GM18951 (cell line): ENCODE measurements at regions not wholly inside any gene's neighbourhood (a gene's known extent, or its start where the extent isn't known, plus 50 kb on each side); places are given as distances from the start of the nearest gene placed in this dataset.
"Not testable (repeated sequence)": the region's sequence is repeated elsewhere in the genome, so short reads cannot be mapped to it uniquely, and the experiment has no call there.

Source experiments
- POLR2A ChIP-seq: IDR thresholded peaks from 4 replicates; pipeline ENCODE4 v1.6.1; 2011; ENCODE audit warnings: mild to moderate bottlenecking; ENCODE audit not compliant: insufficient read length, insufficient read depth; ENCODE audit errors: extremely low read depth
- in situ Hi-C: fragments of 300-500 bp; cut with MboI; formaldehyde crosslinking; loops from one replicate; pipeline ENCODE4 v1.12.0; 2022; ENCODE audit warnings: low sequenced_read_pairs, mixed read lengths, inconsistent platforms; ENCODE audit not compliant: unreplicated experiment

- in situ Hi-C loops: not testable (repeated sequence)
Measured at GRCh38 chr1:120941066-120941465, 51.5 kb downstream of the PPIAL4A start.

- in situ Hi-C loops: not testable (repeated sequence)
Measured at GRCh38 chr1:120941836-120942217, 52.3 kb downstream of the PPIAL4A start.

- peak; percentile 65 for TF ChIP-seq POLR2A
- in situ Hi-C loops: not testable (repeated sequence)
Measured at GRCh38 chr1:120942218-120942944, 52.8 kb downstream of the PPIAL4A start.

GRCh38 chr1:120942945-120943319 is 53.4 kb downstream of the PPIAL4A start:
- in situ Hi-C loops: not testable (repeated sequence)

- in situ Hi-C loops: not testable (repeated sequence)
Measured at GRCh38 chr1:120944691-120945090, 55.1 kb downstream of the PPIAL4A start.

- in situ Hi-C loops: not testable (repeated sequence)
Measured at GRCh38 chr1:120945122-120945521, 55.6 kb downstream of the PPIAL4A start.

GRCh38 chr1:120947114-120947513 is 57.5 kb downstream of the PPIAL4A start:
- in situ Hi-C loops: not testable (repeated sequence)

GRCh38 chr1:120949724-120950123 is 60.2 kb downstream of the PPIAL4A start:
- in situ Hi-C loops: not testable (repeated sequence)

- in situ Hi-C loops: not testable (repeated sequence)
Measured at GRCh38 chr1:120950633-120951032, 61.1 kb downstream of the PPIAL4A start.

- in situ Hi-C loops: not testable (repeated sequence)
Measured at GRCh38 chr1:120951100-120951499, 61.5 kb downstream of the PPIAL4A start.

GRCh38 chr1:120952207-120952870 is 62.8 kb downstream of the PPIAL4A start:
- in situ Hi-C loops: not testable (repeated sequence)

- in situ Hi-C loops: not testable (repeated sequence)
Measured at GRCh38 chr1:120952871-120953265, 63.3 kb downstream of the PPIAL4A start.

- in situ Hi-C loops: no loop called here
- TF ChIP-seq POLR2A: no peak
Measured at GRCh38 chr1:120954736-120955135, 65.2 kb downstream of the PPIAL4A start.

GRCh38 chr1:120955961-120956360 is 66.4 kb downstream of the PPIAL4A start:
- in situ Hi-C loops: not testable (repeated sequence)

- in situ Hi-C loops: not testable (repeated sequence)
Measured at GRCh38 chr1:120966018-120966417, 76.4 kb downstream of the PPIAL4A start.

GRCh38 chr1:120972863-120973262 is 83.3 kb downstream of the PPIAL4A start:
- in situ Hi-C loops: not testable (repeated sequence)

GRCh38 chr1:120973836-120974235 is 84.3 kb downstream of the PPIAL4A start:
- in situ Hi-C loops: not testable (repeated sequence)

GRCh38 chr1:120977279-120977678 is 87.7 kb downstream of the PPIAL4A start:
- in situ Hi-C loops: not testable (repeated sequence)

GRCh38 chr1:120981489-120982094 is 92.0 kb downstream of the PPIAL4A start:
- in situ Hi-C loops: not testable (repeated sequence)

- in situ Hi-C loops: not testable (repeated sequence)
Measured at GRCh38 chr1:120994614-120995013, 105.0 kb downstream of the PPIAL4A start.

GRCh38 chr1:120995025-120995424 is 105.5 kb downstream of the PPIAL4A start:
- in situ Hi-C loops: not testable (repeated sequence)
